EH (cell line): ENCODE measurements at regions not wholly inside any gene's neighbourhood (a gene's known extent, or its start where the extent isn't known, plus 50 kb on each side); places are given as distances from the start of the nearest gene placed in this dataset.
A peak's percentile ranks its signal among the peaks of the same experiment; 100 is the strongest.
"Not testable (repeated sequence)": the region's sequence is repeated elsewhere in the genome, so short reads cannot be mapped to it uniquely, and the experiment has no call there.

Experiments used
- DNase-seq: peaks from one replicate; pipeline ENCODE4 v3.0.0-alpha.2; 2015; ENCODE audit warnings: low read depth

GRCh38 chr15:87672309-87673288, 583.9 kb downstream of the NTRK3 start:
- DNase-seq: peak; percentile 54

GRCh38 chr15:87671289-87671688, 585.2 kb downstream of the NTRK3 start:
- DNase-seq: no peak

GRCh38 chr15:87669846-87670245, 586.7 kb downstream of the NTRK3 start:
- no peak for DNase-seq

GRCh38 chr15:87668768-87669564, 587.6 kb downstream of the NTRK3 start:
- peak; percentile 46 for DNase-seq

- no peak for DNase-seq
These were observed 588.9 kb downstream of the NTRK3 start for GRCh38 chr15:87667643-87668042.

- DNase-seq: no peak
These were observed 594.0 kb downstream of the NTRK3 start for GRCh38 chr15:87662575-87662974.

DNA sequence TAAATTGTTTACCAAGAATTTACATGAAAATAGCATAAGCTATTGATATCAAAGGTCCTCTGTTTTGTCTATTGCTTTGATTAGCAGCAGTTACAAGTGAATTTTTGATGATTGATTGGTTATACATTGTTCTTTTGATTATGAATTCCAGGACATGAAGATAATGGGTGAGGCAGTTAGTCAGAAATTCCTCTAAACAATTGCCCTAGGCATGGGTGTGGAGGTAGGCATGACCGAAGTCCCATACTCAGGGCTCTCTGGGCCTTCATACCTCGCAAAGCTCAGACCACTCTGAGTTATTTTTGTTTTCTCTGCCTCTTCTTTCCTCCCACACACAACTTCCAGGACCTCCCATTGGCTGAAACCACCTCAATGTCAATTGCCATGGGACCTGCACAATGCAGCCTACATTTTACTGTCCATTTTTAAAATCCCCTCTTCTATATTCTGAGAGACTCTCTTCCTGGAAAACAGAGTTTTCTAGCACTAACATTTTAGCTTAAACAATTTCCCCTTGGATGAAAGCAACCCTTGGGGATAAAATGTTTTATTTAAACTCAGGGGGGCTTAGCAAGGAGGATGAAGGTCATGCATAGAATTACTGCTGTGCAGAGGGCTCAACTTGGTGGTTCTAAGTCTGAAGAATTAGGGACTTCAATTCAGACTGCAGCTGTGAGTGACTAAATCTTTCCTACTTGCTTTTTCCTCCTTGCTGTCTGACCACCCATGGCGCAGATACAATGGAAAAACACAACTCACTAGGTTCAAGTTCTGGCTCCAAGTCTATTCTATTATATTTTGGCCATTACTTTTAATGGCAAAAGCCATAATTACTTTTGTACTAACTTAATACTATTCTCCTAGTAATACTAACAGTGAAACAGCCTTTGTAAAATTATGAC, 594.8 kb downstream of the NTRK3 start:
- no peak for DNase-seq

DNA sequence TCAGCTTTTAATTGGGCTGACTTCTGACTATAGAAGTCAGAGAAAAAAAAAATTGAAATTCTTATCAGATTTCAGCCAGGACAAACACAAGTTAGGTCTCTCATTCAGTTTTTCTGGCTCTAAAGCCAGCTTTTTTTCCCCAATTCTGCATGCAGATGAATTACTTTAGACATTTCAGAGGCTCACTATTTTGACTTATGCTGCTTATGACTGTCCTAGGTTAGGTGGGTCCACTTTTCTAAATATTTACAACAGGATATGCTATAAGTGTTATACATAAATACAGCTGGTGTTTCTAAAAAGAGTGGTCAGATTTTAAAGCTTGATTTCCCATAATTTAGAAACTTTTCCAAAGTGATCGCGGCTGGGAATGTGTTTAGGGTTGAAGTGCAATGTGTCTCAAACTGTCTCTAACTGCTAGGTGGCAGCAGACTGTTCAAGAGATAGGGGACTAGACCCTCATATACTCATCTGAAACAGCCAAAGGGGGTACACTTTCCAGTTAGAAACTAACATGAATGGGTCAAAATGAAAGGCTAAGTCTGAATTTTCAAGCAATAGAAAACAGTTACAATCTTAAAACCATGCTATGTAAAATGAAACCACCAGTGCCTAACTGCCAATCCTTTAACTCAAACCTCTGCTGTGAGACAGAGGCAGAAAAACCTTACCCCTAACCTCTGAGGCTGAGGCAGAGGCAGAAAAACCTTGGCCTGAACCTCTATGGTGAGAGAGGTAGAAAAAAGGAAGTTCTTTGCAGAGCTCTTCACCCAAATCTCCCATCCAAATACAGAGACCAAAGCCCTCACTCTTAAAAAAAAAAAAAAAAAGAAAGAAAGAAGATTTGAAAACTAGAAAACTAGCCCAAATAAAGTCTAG, 596.0 kb downstream of the NTRK3 start:
- DNase-seq: no peak

GRCh38 chr15:87656372-87656771, 600.2 kb downstream of the NTRK3 start:
- no peak for DNase-seq

GRCh38 chr15:87653646-87654045, 602.9 kb downstream of the NTRK3 start:
- DNase-seq: no peak

DNA sequence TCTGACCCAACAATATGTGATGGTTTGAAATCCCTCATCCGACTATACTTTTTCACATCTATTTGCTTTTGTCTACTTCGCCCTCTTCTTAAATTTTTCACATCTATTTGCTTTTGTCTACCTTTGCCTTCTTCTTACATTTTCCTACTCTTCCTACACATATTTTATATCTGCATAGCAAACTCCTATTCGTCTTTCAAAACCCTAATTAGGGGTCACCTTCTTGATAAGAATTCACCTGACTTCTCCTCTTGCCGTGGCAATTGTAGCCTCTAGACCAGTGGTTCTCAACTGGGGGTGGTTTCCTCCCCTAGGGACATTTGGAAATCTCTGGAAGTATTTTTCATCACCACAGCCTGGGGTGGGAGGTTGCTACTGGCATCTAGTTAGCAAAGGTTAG, 607.4 kb downstream of the NTRK3 start:
- DNase-seq: no peak

DNA sequence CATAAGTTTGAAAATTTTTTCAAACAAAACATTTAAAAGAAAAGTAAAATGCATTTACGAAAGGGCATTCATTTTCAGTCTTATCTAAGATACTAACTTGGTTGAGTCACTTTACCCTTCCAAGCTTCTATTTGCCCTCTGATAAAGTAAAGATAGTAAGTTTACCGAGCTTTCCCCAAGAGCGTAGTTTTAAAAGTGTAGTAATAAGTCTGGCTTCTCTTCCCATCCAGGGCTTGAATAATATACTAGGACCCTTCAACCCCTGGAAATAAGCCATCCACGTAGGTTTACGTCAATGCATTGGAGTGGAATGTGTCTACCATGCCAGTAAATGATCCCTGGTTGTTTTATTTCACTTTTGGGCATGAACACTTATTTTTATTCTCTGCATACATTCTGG, 608.3 kb downstream of the NTRK3 start:
- peak; percentile 3 for DNase-seq

- DNase-seq: no peak
These were observed 610.8 kb downstream of the NTRK3 start for GRCh38 chr15:87645723-87646122.

DNA sequence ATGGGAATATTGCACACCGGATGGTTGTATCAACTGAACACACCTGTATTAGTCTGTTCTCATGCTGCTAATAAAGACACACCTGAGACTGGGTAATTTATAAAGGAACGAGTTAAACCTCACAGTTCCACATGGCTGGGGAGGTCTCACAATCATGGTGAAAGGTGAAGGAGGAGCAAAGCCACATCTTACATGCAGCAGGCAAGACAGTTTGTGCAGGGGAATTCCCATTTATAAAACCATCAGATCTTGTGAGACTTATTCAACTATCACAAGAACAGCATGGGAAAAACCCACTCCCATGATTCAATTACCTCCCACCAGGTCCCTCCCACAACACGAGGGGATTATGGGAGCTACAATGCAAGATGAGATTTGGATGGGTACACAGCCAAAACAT, 613.5 kb downstream of the NTRK3 start:
- not testable (repeated sequence) for DNase-seq

GRCh38 chr15:87639305-87640011, 617.1 kb downstream of the NTRK3 start:
- no peak for DNase-seq

DNA sequence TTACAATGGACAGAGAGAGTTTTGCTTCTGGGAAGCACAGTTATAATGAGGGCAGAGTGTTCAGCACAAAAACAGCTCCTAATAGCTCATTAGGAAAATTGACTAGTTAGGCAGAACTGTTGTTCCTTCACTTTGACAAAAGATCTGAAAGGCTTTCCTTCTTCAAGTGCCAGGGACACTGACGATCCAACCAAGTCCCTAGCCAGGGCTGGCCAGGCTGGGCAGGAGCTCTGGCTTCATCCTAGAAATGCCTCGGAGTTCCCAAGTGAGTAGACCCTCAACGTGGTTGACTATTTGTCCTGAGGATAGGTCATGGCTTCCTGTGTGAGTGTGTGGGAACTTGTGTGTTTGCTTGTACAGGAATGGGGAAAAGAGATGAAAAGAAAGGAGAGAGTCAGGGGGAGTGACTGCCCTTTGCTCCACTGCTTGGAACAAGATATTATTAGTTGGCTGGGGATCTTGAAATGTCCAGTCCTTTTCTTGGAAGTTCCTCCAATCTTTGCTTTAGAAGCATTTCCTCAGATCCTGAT, 617.9 kb downstream of the NTRK3 start:
- no peak for DNase-seq

GRCh38 chr15:87634361-87634760, 622.2 kb downstream of the NTRK3 start:
- DNase-seq: no peak

- DNase-seq: no peak
These were observed 623.0 kb downstream of the NTRK3 start for GRCh38 chr15:87633525-87633924.

GRCh38 chr15:87632364-87632763, 624.2 kb downstream of the NTRK3 start:
- DNase-seq: no peak

GRCh38 chr15:87631775-87632174, 624.8 kb downstream of the NTRK3 start:
- DNase-seq: no peak
